ENCODE measurements at regions not wholly inside any gene's neighbourhood (a gene's known extent, or its start where the extent isn't known, plus 50 kb on each side); places are given as distances from the start of the nearest gene placed in this dataset.

DNA sequence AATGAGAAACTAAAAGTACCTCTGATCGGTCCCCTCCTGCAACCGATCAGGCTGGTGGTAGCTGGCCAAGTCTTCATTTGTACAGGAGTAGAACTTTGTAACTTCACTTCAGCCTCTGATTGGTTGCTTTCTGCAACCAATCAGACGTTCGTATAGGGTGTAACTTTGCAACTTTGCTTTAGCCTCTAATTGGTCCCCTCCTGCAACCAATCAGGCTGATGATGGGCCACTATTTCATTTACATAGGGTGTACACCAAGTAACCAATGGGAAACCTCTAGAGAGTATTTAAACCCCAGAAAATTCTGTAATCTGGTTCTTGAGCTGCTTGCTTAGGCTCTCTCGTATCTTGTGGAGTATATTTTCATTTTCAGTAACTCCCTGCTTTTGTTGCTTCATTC lies 445.5 kb downstream of the MED10 start:
- TF ChIP-seq, protein P1, sequence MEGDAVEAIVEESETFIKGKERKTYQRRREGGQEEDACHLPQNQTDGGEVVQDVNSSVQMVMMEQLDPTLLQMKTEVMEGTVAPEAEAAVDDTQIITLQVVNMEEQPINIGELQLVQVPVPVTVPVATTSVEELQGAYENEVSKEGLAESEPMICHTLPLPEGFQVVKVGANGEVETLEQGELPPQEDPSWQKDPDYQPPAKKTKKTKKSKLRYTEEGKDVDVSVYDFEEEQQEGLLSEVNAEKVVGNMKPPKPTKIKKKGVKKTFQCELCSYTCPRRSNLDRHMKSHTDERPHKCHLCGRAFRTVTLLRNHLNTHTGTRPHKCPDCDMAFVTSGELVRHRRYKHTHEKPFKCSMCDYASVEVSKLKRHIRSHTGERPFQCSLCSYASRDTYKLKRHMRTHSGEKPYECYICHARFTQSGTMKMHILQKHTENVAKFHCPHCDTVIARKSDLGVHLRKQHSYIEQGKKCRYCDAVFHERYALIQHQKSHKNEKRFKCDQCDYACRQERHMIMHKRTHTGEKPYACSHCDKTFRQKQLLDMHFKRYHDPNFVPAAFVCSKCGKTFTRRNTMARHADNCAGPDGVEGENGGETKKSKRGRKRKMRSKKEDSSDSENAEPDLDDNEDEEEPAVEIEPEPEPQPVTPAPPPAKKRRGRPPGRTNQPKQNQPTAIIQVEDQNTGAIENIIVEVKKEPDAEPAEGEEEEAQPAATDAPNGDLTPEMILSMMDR (IDR thresholded peaks at IDR 0.05; ENCODE audit: low read depth, low read length, poor library complexity, severe bottlenecking): no peak
- no peak for TF ChIP-seq EZH2phosphoT487 (IDR thresholded peaks at IDR 0.05; ENCODE audit: borderline replicate concordance, low read length)

Data from DOHH2 (cell line).